Skeletal muscle satellite cell (primary cell): ENCODE measurements at regions not wholly inside any gene's neighbourhood (a gene's known extent, or its start where the extent isn't known, plus 50 kb on each side); places are given as distances from the start of the nearest gene placed in this dataset.

Experiments used
- H3K27me3 ChIP-seq: 2 replicates; pipeline ENCODE4 v1.7.0; 2013; ENCODE audit warnings: low read length; ENCODE audit not compliant: control insufficient read depth, insufficient read depth
- H3K36me3 ChIP-seq: 2 replicates; pipeline ENCODE4 v1.7.0; 2013; ENCODE audit warnings: mild to moderate bottlenecking, control low read depth, low read length; ENCODE audit not compliant: insufficient read depth
- H3K4me1 ChIP-seq: 2 replicates; pipeline ENCODE4 v1.7.0; 2013; ENCODE audit warnings: low read length; ENCODE audit not compliant: control insufficient read depth, insufficient read depth
- H3K4me2 ChIP-seq: 2 replicates; pipeline ENCODE4 v1.7.0; 2013; ENCODE audit warnings: mild to moderate bottlenecking, low read length
- H3K4me3 ChIP-seq: 2 replicates; pipeline ENCODE4 v1.7.0; 2013; ENCODE audit warnings: low read length
- H3K9ac ChIP-seq: 2 replicates; pipeline ENCODE4 v1.7.0; 2013; ENCODE audit warnings: mild to moderate bottlenecking, low read depth, low read length, moderate library complexity
- H3K9me3 ChIP-seq: replicated peaks from 2 replicates; pipeline ENCODE4 v1.7.0; 2013; ENCODE audit warnings: mild to moderate bottlenecking, control low read depth, low read length

DNA sequence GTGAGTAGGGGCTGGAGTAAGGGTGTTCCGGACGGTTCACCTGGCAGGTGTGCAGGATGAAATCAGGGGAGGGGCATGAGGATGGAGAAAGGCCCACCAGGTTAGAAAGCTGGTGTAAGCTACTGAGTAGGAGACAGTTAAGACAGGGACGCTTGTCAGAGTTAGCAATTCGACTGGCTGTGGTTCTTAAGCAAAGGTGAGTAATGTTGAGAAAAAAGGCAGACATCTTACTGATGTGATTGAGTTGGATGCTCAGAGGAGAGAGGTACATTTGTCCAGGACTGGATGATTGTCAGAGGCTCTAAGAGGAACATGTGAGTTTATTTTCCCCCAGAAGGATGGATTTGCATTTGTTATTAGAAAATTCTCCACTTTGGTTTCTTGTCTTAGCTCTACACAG lies 90.5 kb upstream of the MGAT5 start:
- H3K4me2 ChIP-seq = no peak overlapping the region
- no peaks in the 10 kb centered on the region for H3K27me3 ChIP-seq
- no peak overlapping the region for H3K4me3 ChIP-seq
- peaks cover 8% of the 10 kb centered on the region for H3K4me1 ChIP-seq
- H3K9me3 ChIP-seq = no peaks in the 10 kb centered on the region
- H3K9ac ChIP-seq = no peak overlapping the region
- no peaks in the 10 kb centered on the region for H3K36me3 ChIP-seq

DNA sequence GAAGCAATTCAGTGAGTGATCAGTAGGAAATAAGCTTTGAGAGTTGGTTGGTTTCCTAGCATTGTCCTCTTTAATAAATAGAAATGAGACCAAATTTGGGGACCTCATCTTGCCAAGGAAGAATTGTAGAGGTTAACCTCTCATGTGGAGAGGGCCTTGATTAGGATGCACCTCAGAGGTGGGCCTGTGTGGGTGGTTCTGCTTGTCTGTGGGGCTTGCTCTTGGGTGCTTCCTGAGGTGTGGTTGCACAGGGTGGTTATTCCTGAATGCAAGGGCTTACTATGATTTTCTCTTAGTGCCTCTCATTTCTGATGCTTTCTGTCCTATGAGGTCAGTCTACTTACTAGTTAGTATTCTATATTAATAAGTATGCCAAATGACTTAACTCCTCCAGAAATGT lies 89.6 kb upstream of the MGAT5 start:
- no peak overlapping the region for H3K9ac ChIP-seq
- no peaks in the 10 kb centered on the region for H3K27me3 ChIP-seq
- no peaks in the 10 kb centered on the region for H3K36me3 ChIP-seq
- H3K4me1 ChIP-seq = peaks cover 8% of the 10 kb centered on the region
- H3K4me2 ChIP-seq = no peak overlapping the region
- no peak overlapping the region for H3K4me3 ChIP-seq
- H3K9me3 ChIP-seq = no peaks in the 10 kb centered on the region

DNA sequence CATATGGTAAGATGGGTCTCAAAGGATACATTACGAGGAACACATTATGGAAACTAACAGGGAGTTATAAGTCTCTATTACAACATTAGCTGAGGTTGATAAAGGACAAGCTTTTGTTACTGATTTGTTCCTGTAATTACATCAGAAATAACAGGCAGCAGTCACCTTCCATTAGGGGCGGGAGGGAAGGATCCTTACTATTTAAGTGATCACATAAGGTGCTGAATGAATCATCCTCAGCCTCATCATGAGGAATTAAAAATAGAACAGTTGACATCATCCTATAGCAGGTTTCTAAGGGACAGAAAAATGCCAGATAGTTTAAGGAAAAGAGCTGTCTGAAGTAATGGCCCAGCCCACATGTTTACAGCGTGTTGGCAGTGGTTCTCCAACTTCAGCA lies 86.9 kb upstream of the MGAT5 start:
- H3K9me3 ChIP-seq = no peaks in the 10 kb centered on the region
- H3K27me3 ChIP-seq = no peaks in the 10 kb centered on the region
- H3K36me3 ChIP-seq = no peaks in the 10 kb centered on the region
- H3K4me1 ChIP-seq = no peaks in the 10 kb centered on the region
- no peak overlapping the region for H3K9ac ChIP-seq
- no peak overlapping the region for H3K4me2 ChIP-seq
- H3K4me3 ChIP-seq = no peak overlapping the region

DNA sequence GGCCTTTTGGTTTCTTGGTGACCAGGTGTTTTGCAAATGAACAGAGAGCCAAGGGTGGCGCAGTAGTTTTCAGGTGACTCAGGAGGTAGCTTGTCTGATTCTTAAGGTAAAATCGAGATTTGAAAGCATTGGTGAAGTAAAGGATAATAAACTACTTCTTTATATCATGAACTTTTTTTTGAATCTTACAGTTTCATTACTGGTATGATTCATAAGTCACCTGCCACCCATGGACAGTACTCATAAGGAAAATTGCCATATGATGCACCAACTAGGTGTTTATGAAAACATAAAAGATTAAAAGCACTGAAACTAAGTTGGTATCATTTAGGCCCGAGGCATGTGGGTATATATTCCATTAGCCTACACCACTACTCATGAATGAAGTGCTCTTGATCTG lies 84.1 kb upstream of the MGAT5 start:
- Histone ChIP-seq H3K4me1 (no peaks in the 10 kb centered on the region), H3K4me3 (no peak overlapping the region), H3K27me3 (no peaks in the 10 kb centered on the region)

DNA sequence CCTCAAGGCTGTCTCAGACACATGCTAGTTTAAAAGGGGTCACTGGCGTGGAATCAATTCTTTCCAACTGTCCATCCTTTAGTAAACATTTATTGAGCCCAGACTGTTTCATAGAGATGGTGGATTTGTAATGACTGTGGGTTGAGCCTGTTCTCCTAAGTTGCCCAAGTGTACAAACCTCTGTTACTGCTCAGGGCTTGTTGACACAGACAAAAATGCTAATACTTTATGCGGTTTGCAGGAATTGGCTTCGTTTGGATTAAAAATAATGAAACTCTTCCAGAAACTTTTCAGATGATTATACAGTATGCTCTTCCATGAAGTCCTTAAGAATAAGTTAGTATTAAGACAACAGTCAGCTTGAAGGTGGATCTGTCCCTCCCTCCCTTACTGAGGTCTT lies 83.6 kb upstream of the MGAT5 start:
- H3K4me1 ChIP-seq = no peaks in the 10 kb centered on the region
- H3K4me2 ChIP-seq = no peak overlapping the region
- H3K4me3 ChIP-seq = no peak overlapping the region
- H3K36me3 ChIP-seq = no peaks in the 10 kb centered on the region
- no peak overlapping the region for H3K9ac ChIP-seq
- no peaks in the 10 kb centered on the region for H3K9me3 ChIP-seq
- H3K27me3 ChIP-seq = no peaks in the 10 kb centered on the region

More for the DNA sequence above, 84.1 kb upstream of the MGAT5 start:
- no peaks in the 10 kb centered on the region for H3K9me3 ChIP-seq
- no peak overlapping the region for H3K9ac ChIP-seq
- no peaks in the 10 kb centered on the region for H3K36me3 ChIP-seq
- no peak overlapping the region for H3K4me2 ChIP-seq

DNA sequence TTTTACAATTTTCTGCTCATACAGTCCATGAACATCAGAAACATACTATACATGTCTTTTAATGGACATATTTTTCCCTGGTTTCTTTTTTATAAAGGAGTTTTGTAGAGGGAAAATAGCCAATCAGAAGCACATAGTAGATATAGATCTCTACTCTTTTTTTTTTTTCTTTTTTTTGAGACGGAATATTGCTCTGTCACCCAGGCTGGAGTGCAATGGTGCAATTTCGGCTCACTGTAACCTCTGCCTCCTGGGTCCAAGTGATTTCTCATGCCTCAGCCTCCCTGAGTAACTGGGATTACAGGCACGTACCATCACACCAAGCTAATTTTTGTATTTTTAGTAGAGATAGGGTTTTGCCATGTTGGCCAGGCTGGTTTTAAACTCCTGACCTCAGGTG lies 83.2 kb upstream of the MGAT5 start:
- Histone ChIP-seq H3K27me3 (no peaks in the 10 kb centered on the region), H3K9me3 (no peaks in the 10 kb centered on the region), H3K9ac (no peak overlapping the region), H3K4me1 (no peaks in the 10 kb centered on the region), H3K36me3 (no peaks in the 10 kb centered on the region), H3K4me2 (no peak overlapping the region), H3K4me3 (no peak overlapping the region)

DNA sequence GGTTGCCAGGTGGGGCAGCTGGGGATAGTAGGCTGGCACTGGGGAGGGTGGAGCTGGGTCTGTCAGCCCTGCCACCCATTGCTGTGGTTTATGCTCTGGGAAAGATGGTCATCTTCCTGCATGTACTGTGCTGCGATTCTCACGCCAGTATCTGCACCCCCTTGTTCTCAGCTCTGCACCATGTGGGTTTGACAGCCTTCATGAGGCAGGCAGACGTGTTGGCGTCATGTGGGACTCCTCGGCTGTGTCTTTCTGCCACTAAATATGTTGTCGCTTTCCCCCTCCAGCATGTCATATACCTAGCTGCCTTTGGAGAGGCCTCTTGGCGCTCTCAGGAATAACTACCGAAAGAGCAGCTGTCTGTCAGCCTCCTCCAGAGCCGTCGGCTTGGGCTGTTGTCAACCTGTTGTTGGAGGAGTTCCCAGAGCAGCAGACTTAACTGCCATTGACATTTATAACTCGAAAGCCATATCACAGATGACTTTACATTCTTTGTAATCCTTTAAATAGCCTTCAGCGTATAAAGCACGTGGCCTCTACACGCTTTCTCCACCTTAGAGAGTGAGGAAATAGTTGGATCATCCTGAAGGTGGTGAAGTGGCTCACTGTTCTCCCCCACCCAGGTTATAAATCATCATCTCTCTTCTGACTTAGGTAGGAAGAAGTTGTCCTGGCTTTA lies 80.4 kb upstream of the MGAT5 start:
- H3K4me3 ChIP-seq = no peak overlapping the region
- H3K36me3 ChIP-seq = no peaks in the 10 kb centered on the region
- H3K9me3 ChIP-seq = no peaks in the 10 kb centered on the region
- peaks cover 7% of the 10 kb centered on the region for H3K4me1 ChIP-seq
- no peak overlapping the region for H3K9ac ChIP-seq
- no peaks in the 10 kb centered on the region for H3K27me3 ChIP-seq
- H3K4me2 ChIP-seq = no peak overlapping the region

DNA sequence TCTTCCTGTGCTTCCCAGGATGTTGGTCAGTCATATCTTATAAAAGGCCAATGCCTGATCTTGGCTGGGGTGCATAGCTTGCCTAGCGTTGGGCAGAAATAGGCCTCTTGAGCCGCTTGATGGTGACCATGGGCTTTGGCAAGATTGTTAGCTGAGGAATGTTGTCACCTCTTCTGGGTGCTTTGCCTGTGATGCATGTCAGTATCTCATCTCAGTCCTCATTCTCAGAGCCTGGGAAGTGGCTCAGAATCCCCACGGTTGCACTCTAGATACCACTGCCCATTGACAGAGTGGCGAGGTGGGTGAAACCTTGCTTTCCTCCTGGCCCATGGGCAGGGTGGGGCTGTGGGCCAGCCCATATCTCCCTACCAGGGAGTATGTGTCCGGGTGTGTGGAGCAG lies 79.2 kb upstream of the MGAT5 start:
- Histone ChIP-seq H3K4me2 (no peak overlapping the region), H3K27me3 (no peaks in the 10 kb centered on the region), H3K9me3 (no peaks in the 10 kb centered on the region), H3K36me3 (no peaks in the 10 kb centered on the region), H3K9ac (no peak overlapping the region), H3K4me3 (no peak overlapping the region), H3K4me1 (peaks cover 7% of the 10 kb centered on the region)

DNA sequence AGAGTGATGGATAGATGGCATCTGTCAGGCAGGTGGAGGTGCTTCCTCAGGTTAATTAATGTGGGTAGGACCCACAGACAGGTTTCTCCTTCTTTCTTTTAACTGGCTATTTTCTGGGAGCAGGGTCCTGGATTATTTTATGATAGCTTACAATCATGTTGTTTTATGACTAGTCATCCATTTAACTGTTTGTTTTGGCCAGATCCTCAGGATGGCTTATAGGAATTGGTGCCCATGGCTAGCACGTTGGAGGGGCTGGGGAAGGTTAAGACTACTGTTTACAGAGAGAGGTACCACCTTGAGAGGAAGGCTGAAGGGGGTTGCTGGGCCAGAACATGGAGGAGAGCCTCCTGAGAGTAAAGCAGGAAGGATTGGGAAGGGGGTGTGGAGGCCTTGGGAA lies 78.0 kb upstream of the MGAT5 start:
- Histone ChIP-seq H3K9ac (no peak overlapping the region), H3K9me3 (no peaks in the 10 kb centered on the region), H3K4me3 (no peak overlapping the region), H3K4me1 (peaks cover 7% of the 10 kb centered on the region), H3K4me2 (no peak overlapping the region), H3K27me3 (no peaks in the 10 kb centered on the region), H3K36me3 (no peaks in the 10 kb centered on the region)

DNA sequence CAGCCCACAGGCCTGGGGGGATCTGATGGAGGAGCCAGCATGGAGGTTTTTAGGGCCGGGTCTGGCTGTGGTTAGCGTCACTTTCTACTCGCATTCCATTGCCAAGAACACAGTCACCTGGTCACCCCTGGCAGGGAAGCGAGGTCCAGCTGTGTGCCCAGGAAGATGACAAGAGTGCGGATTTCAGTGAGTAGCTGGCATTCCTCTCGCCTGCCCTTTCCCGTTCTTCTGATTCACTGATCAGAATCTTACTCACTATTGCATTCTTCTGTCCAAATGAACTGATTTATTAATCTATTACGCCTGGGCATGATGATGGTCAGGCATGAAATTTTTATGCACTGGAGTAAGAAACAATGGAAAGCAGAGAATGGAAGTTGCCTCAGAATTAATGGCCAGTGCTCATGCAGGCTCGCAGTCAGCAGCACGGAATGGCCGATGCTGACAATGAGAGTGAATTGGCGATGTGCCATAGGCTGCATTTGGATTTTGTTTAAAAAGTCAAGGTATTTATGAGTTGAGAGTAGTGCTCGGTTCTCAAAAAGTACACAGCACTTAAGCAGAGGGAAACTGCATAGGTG lies 76.4 kb upstream of the MGAT5 start:
- H3K4me1 ChIP-seq = peaks cover 7% of the 10 kb centered on the region
- no peak overlapping the region for H3K9ac ChIP-seq
- H3K4me3 ChIP-seq = no peak overlapping the region
- H3K9me3 ChIP-seq = no peaks in the 10 kb centered on the region
- no peaks in the 10 kb centered on the region for H3K36me3 ChIP-seq
- no peaks in the 10 kb centered on the region for H3K27me3 ChIP-seq
- no peak overlapping the region for H3K4me2 ChIP-seq

DNA sequence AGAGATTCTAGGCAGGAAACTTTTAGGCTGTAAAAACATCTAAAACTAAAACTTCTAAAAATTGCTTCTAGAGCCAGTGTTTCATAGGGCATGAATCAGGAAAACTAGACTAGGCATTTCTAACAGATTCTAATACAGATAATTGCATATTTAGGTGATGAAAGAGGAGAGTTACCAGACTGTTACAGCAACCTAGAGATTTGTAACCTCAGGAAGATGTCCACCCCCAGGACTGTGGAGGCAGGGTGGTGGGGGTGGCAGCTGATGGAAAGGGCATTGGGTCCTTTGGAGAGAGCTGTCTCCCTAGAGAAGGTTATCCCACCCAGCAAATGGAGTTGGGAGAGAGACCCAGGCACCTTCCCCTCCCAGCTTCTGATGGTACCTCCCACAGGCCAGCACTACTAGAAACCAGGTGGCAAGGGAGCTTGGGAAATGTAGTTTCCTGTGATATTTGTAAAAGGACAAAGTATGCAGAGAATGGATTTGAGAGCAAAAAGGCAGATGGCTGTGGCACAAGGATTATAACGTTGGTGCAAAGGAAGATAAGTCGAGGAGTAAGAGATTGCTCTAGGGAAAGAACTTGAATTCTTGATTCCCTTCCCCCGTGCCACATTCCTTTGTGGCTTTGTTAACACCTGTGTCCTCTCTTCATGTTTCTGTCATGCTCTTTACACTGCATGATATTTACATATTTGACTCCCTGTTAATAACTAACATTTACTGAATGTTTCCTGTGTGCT lies 75.6 kb upstream of the MGAT5 start:
- H3K27me3 ChIP-seq = no peaks in the 10 kb centered on the region
- H3K4me3 ChIP-seq = no peak overlapping the region
- no peaks in the 10 kb centered on the region for H3K36me3 ChIP-seq
- no peak overlapping the region for H3K9ac ChIP-seq
- no peak overlapping the region for H3K4me2 ChIP-seq
- H3K9me3 ChIP-seq = no peaks in the 10 kb centered on the region
- peaks cover 7% of the 10 kb centered on the region for H3K4me1 ChIP-seq

DNA sequence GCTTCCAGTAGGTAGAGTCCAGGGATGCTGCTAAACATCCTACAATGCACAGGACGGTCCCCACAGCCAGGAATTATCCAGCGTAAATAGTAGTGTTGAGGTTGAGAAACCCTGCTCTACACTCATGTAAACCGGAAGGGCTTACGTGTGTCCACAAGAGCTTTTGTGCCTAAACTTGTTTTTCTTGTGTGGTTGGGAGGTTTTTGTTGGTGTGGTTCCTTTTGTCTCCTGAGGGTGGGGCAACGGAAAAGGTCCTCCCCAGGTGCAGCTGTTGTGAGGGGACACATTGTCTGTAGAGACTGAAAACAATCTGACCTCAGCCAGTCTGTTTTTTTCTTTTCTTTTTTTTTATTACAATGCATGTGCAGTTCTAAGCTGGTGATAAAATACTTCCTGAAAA lies 72.7 kb upstream of the MGAT5 start:
- Histone ChIP-seq H3K27me3 (no peaks in the 10 kb centered on the region), H3K9ac (no peak overlapping the region), H3K9me3 (no peaks in the 10 kb centered on the region), H3K4me1 (peaks cover 7% of the 10 kb centered on the region), H3K36me3 (no peaks in the 10 kb centered on the region), H3K4me3 (no peak overlapping the region), H3K4me2 (no peak overlapping the region)
